HepG2 (cell line): ENCODE measurements at regions not wholly inside any gene's neighbourhood (a gene's known extent, or its start where the extent isn't known, plus 50 kb on each side); places are given as distances from the start of the nearest gene placed in this dataset.

Source experiments
- EZH2 ChIP-seq: conservative IDR thresholded peaks from 2 replicates; pipeline ENCODE4 v1.6.1; 2012; ENCODE audit warnings: mild to moderate bottlenecking, low read depth, low read length, moderate library complexity
- ZHX1 ChIP-seq: sonication (generic); formaldehyde crosslinking; IDR thresholded peaks from 2 replicates; pipeline ENCODE4 v1.8.1; 2022; ENCODE audit warnings: low read depth, mild to moderate bottlenecking, missing genetic modification reagents
- ZNF792 ChIP-seq: IDR thresholded peaks from 2 replicates; pipeline ENCODE4 v1.6.1; 2016

DNA sequence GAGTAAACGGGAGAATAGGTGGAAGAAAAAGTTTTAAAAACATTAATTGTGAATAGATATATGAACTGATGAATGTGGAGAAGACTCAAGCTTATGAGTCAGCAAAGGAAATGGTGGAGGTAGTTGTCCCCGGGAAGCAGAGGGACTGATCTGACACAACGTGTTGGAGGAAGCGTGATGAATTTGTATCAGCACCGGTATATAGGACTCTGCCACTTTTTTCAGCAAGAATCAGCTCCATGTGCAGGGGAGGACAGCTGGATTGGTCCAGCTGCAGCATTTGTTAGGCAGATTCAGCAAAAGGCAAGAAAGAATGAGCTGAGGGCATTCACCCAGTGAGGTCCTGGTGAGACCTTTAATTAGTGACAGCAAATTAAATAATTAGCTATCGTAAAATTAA, 276.0 kb downstream of the TENT4A start:
- TF ChIP-seq ZNF792 (CRISPR knock-in tag) (no peak), EZH2 (no peak), ZHX1 (CRISPR knock-in tag) (no peak)
